HG02852 (cell line): ENCODE measurements at regions not wholly inside any gene's neighbourhood (a gene's known extent, or its start where the extent isn't known, plus 50 kb on each side); places are given as distances from the start of the nearest gene placed in this dataset.
"Not testable (repeated sequence)": the region's sequence is repeated elsewhere in the genome, so short reads cannot be mapped to it uniquely, and the experiment has no call there.

Experiments used
- ATAC-seq: cut with Tn5 transposase; IDR thresholded peaks from one replicate; pipeline ENCODE4 v1.9.1; 2021; ENCODE audit warnings: mild to moderate bottlenecking, moderate library complexity; ENCODE audit not compliant: unreplicated experiment

- ATAC-seq, result no peak
Observed at GRCh38 chr13:85141401-85141800, 657.8 kb downstream of the SLITRK6 start.

DNA sequence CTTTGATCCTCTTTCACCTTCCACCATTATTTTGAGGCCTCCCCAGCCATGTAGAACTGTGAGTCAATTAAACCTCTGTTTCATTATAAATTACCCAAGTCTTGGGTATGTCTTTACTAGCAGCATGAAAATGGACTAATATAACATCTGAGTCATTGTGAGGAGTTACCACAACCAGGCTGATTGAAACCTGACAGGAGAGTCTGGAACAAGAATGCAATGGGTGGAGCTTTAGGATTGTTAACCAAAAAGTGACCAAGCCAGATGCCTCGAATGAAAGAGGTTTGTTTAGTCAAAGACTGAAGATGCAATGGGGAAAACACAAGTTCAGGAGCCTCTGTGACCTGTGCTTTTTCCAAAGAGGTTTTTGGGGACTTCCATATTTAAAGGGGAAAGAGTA lies 659.0 kb downstream of the SLITRK6 start:
- no peak for ATAC-seq

- no peak for ATAC-seq
Observed at GRCh38 chr13:85137516-85137915, 661.7 kb downstream of the SLITRK6 start.

- no peak for ATAC-seq
Observed at GRCh38 chr13:85132986-85133385, 666.2 kb downstream of the SLITRK6 start.

DNA sequence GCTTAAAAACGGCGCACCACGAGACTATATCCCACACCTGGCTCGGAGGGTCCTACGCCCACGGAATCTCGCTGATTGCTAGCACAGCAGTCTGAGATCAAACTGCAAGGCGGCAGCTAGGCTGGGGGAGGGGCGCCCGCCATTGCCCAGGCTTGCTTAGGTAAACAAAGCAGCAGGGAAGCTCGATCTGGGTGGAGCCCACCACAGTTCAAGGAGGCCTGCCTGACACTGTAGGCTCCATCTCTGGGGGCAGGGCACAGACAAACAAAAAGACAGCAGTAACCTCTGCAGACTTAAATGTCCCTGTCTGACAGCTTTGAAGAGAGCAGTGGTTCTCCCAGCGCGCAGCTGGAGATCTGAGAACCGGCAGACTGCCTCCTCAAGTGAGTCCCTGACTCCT lies 675.7 kb downstream of the SLITRK6 start:
- ATAC-seq, result not testable (repeated sequence)

- ATAC-seq, result no peak
Observed at GRCh38 chr13:85108356-85108755, 690.9 kb downstream of the SLITRK6 start.

DNA sequence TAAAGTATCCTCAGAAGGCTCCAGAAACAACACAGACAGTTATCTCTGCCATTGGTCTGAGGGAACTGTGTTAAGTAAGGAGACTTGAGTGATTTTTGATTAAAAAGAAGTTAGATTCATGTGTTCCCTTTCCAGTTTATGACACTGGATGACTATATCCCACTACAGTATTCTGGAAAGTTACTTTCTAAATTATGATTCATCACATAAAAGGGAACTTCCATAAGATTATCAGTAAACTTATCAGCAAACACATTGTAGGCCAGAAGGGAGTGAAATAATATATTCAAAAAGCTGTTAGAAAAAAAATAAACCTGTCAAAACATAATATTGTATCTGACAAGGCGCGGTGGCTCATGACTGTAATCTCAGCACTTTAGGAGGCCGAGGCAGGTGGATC lies 700.0 kb downstream of the SLITRK6 start:
- no peak for ATAC-seq

DNA sequence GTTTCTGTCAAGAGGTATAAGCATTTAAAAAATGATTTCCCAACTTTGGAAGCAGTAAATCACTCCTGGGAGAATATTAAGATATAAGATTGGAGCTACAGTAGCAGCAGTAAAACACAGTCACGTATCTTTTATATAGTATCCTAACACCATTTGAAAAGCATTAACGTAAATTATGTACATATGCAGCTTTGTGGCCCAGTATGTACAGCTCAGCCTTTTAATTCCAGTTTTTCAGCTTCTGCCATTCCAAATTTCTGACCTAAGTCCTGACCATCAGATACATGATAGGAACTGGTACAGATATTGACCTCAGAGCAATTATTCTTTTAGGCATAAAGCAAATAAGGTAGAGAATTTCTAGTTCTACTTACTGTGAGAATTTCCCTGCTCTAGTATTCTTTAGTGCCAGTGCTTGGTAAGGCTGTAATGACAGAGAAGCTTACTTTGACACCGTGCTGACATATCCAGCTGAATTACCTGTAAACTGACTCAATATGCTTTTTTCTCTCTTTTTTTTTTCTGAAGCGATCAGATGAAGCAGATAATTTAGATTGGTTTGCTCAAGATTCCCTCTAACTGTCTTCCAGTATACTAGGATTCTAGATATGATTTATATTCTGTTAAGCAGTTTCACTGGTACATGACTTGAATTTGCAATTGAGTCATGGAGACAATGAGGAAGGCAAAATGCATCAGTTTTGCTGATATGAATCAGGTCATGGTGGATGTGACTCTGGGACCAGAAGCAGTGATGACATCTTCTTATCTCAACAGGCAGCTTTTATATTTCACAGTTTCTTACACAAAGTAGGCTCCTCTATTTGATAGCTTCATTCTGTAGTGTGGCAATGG lies 703.6 kb downstream of the SLITRK6 start:
- ATAC-seq, result no peak

DNA sequence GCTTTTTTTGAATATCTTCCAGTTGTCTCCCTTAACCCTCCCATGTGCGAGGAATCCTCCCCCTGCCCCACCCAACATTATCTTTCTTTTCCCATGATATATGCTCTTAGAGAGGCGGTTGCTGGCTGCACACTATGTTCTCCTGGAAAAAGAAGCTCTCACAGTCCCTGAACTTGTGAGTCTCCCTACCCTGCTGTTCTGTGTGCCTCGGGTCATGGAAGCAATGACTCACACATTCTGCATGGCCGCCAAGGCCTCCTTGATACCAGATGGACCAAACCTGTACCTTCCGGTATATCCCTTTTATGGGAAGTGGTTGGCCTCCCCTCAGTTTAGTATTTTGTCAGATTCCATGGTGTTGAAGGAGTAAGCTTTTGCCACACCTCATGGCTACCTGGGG lies 705.4 kb downstream of the SLITRK6 start:
- no peak for ATAC-seq

GRCh38 chr13:85091631-85092234 lies 707.5 kb downstream of the SLITRK6 start:
- no peak for ATAC-seq

- ATAC-seq, result no peak
Observed at GRCh38 chr13:85089186-85089585, 710.0 kb downstream of the SLITRK6 start.

- no peak for ATAC-seq
Observed at GRCh38 chr13:85080691-85081090, 718.5 kb downstream of the SLITRK6 start.

DNA sequence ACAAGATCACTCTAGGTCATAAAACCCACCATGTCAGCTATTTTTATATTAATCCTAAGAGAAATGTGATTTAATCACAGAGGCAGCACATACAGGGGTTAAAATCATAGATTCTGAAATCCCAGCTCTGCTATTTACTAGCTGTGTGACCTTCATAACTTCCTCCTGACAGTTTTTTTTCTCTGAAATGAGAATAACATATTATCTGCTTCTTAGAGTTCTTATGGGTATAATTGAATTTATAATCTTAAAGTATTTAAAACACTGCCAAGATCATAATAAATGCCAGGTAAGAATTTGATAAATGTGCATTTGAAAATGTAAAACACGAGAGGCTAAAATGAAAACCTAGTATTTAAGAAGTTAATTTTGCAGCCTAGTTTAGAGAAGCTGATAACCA lies 722.9 kb downstream of the SLITRK6 start:
- ATAC-seq, result no peak

- ATAC-seq, result no peak
Observed at GRCh38 chr13:85074543-85075313, 724.5 kb downstream of the SLITRK6 start.

DNA sequence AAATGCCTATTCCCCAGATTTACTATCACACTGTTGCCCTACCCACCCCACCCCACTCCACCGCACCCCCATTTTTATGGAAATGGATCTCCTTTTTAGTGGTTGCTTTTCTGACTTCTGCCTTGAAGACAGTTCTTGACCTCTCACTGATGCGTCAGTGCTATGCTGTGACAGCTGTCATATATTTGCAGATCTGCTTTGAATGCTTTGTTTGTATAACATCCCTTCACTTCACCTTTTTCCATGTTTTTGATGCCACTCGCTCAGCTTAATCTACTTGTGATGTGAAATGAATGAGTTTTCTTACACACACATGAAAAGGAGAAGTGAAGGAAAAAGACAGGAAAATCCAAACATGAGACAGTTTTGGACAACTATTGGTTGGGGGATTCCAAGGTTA lies 731.0 kb downstream of the SLITRK6 start:
- no peak for ATAC-seq

GRCh38 chr13:85040215-85040614 lies 759.0 kb downstream of the SLITRK6 start:
- ATAC-seq, result no peak

DNA sequence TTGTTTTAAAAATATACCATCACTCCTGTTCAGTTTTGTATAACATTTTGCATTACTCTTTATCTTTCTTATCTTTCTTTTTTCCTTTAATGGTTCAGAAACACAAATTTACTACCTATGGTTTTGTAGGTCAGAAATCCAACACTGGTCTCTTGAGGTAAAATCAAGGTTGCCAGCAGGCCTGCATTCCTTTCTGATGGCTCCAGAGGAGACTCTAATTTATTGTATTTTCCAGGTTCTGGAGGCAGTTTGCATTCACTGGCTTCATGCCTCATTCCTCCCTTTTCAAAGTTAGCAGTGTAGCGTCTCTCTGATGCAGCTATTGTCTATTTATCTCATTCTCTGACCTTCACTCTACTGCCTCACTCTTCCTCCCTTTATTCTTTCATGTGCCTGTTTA lies 767.4 kb downstream of the SLITRK6 start:
- no peak for ATAC-seq

DNA sequence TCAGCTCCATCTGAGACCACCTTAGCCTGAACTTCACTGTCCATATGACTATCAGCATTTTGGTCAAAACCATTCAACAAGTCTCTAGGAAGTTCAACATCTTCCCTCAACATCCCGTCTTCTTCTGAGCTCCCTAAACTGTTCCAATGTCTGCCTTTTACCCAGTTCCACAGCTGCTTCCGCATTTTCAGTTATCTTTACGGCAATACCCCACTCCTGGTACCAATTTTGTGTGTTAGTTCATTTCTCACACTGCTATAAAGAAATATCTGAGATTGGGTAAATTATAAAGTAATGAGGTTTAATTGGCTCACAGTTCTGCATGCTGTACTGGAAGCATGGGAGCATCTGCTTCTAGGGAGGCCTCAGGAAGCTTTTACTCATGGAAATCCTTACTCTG lies 771.2 kb downstream of the SLITRK6 start:
- no peak for ATAC-seq

DNA sequence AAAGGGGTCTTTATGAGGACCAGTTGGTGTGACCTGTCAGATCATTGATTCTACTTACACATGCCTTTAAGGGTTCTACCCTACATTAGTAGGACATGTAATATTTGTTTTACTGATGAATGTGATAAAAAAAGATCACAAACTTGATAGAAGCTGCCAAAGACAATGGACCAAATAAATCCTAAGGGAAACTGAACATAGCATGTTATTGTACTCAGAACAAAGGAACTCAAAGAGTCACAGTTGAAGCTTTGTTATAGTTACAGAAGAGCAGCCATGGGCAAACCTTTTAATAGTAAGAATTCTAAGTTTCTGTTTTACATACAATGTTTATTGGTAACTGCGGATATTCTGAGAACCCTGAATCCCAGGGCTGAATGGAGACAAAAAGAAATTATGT lies 780.1 kb downstream of the SLITRK6 start:
- no peak for ATAC-seq

- no peak for ATAC-seq
Observed at GRCh38 chr13:85013006-85013405, 786.2 kb downstream of the SLITRK6 start.

GRCh38 chr13:85009447-85009846 lies 789.8 kb downstream of the SLITRK6 start:
- ATAC-seq, result no peak

DNA sequence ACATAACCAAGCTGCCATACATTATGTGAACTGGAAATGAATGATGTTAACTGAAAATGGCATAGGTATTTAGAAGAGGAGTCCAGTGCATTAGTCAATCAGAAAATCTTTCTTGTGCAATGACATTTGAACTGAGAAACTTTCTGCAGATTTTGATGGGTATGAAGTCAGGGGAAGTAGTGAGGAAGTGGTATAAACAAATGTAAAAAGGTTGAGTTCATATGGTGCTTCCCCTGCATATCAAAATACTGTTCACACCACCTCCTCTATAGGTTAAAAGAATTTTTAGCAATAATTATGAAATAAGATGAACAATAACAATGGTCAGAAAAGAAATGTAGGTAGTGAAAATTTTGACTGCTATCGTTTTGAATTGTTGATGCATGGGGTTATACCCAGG lies 800.0 kb downstream of the SLITRK6 start:
- no peak for ATAC-seq
